ENCODE measurements at regions not wholly inside any gene's neighbourhood (a gene's known extent, or its start where the extent isn't known, plus 50 kb on each side); places are given as distances from the start of the nearest gene placed in this dataset.
"Not testable (repeated sequence)": the region's sequence is repeated elsewhere in the genome, so short reads cannot be mapped to it uniquely, and the experiment has no call there.

DNA sequence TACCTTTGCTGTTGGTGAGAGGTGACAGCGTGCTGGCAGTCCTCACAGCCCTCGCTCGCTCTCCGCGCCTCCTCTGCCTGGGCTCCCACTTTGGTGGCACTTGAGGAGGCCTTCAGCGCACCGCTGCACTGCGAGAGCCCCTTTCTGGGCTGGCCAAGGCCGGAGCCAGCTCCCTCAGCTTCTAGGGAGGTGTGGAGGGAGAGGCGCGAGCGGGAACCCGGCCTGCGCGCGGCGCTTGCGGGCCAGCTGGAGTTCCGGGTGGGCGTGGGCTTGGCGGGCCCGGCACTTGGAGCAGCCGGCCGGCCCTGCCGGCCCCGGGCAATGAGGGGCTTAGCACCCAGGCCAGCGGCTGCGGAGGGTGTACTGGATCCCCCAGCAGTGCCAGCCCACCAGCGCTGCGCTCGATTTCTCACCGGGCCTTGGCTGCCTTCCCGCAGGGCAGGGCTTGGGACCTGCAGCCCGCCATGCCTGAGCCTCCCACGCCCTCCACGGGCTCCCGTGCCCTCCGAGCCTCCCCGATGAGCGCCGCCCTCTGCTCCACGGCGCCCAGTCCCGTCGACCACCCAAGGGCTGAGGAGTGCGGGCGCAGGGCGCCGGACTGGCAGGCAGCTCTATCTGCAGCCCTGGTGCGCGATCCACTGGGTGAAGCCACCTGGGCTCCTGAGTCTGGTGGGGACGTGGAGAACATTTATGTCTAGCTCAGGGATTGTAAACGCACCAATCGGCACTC is 700.3 kb downstream of the CDH18 start:
- not testable (repeated sequence) for DNase-seq

DNA sequence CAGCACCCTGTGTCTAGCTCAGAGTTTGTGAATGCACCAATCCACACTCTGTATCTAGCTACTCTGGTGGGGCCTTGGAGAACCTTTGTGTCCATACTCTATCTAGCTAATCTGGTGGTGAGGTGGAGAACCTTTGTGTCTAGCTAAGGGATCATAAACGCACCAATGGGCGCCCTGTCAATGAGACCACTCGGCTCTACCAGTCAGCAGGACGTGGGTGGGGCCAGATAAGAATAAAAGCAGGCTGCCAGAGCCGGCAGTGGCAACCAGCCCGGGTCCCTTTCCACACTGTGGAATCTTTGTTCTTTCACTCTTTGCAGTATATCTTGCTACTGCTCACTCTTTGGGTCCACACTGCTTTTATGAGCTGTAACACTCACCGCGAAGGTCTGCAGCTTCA is 699.7 kb downstream of the CDH18 start:
- DNase-seq = not testable (repeated sequence)

DNA sequence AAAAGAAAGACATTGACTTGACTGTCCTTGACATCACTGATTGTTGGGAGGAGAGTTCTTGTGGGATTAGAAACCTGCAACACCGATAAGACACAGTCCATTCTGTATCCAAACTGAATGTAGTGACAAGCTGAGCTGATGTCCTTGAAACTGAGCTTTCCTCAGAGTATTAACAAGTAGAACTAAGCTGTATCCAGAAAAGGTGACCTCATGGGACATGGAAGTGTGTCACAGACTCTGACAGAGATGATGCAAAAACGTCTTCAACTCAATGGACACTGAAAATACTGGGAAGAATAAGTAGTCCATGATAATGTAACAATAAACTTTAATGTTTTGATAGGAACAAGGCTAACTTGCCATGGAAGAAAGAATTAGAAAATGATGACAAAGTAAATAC is 690.1 kb downstream of the CDH18 start:
- no peak for DNase-seq

DNA sequence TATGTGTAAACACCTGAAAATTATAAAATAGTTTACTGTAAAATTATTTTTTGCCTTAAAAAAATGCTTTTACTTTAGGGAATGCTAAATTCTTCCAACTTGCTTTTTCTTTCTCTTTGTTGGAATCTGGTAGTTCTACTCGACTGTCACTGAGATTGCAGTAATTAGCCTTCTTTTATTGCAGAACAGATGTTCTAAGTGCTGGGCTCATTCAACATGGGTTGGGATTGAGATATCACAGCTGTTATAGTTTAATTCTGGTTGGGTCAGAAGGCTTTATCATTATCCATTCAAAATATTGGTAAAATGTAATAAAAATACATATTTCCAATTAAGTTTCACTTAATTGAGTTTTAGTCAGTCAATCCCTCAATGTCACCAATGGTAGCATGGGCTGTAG is 686.7 kb downstream of the CDH18 start:
- no peak for DNase-seq

DNA sequence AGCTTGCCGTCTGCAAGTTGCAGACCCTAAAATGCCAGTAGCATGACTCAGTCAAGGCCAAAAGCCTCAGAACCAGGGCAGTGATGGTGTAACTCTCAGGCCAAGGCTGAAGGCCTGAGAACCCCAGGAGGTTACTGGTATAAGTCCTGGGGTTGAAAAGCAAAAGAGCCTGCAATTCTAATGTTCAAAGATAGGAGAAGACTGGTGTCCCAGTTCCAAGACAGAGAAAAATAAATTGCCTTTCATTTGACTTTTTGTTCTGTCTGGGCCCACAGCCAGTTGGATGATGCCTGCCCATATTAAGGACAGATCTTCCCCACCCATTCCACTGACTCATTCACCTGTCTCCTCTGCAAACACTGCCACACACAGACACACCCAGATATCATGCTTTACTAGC is 673.2 kb downstream of the CDH18 start:
- no peak for DNase-seq

- no peak for DNase-seq
These were observed 668.7 kb downstream of the CDH18 start for GRCh38 chr5:19319252-19319651.

DNA sequence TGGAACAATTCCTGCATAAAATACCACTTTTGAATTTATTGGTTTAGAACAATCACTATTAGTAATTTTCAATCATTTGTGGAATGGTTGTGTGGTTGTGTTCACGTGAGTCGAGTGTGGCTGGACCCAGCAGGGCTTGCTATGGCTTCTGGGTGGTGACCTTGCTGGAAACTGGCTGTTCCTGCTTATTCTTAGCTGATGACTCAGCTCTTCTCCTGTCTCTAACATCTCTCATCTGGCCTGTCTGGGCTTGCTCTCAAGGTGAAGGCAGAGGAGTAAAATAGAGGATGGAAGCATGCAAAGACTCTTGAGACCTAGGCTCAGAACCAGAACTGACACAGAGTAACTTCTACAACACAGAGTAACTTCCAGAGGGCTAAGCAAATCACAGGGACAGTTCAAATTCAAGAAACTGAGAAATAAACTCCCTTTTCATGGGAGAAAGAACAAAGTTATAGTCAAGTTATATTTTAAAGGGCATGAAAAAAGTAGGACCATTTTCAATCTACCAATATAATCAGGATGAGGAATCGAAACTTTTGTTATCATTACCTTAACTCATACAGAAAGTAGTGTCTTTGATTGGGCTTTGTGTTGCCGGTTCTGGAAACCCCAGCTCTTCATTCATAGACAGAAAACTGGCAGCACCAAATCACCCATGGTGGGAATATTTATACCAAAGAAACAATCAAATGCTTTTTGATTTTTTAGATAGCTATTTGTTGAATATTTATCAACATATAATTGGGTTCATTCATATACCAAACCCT is 665.1 kb downstream of the CDH18 start:
- DNase-seq = no peak

DNA sequence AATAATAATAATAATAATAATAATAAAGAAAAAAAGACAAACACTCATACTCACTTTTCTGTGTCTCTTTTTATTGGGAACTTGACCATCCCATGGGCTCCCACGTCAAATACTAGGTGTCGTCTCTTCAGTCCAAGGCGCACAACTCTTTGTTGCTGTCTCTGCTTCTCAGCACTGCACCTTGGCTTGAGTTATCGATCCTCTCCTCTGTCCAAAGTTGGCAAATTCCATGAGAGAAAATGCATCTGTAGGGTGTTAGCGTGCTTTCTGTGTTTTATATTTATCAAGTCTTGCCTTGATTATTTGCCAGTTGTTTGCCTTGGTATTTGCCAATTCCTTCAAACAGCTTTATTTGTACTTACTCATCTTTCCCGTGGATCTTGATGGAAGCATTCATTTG is 653.7 kb downstream of the CDH18 start:
- DNase-seq = no peak

DNA sequence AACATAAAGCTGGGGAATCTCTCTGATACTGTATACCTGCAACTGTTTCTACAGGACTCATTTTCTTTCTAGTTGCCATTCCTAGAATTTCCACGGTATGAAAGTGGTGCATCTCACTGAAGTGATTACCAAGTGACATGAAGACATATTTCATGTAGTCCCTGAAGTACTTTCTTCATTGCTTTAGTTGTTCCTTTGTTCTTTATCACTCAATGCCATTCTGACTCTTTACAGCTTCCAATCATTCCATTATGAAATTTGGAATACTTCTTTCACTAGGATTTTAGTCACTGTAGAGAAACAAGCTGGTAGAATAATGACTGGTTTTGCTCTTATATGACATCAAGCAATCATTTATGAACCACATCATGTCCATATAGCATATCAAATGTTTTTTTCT is 645.1 kb downstream of the CDH18 start:
- DNase-seq = no peak

DNA sequence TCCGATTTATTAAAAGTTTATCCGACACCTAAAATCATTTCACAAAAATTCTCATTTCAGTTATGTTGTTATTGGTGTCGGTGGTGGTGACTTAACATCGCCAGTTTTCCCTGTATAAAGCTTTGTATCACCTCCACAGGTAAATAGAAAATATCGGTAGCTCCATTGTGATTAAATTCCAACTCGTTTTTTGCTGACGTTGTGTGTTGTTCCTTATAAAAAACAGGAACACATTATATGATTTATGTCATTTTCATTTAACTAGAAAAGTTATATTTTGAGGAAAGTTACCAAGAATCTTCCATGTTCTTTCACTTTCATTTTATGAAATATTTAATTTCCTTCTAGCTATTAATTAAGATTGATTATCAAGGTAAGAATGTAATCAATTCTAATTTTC is 635.9 kb downstream of the CDH18 start:
- no peak for DNase-seq

GRCh38 chr5:19369048-19369447 is 619.0 kb downstream of the CDH18 start:
- no peak for DNase-seq

DNA sequence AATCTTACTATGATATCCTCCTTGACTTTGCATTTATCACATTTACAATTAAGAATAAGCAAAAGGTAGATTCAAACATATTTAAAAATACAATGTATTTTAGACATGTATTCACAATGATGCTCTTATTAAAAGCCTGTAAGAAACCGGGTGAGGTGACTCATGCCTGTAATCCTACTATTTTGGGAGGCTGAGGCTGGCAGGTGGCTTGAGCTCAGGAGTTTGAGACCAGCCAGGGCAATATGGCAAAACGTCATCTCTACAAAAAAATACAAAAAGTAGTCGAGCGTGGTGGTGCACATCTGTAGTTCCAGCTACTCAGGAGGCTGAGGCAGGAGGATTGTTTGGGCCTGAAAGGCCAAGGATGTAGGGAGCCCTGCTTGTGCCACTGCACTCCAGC is 618.4 kb downstream of the CDH18 start:
- DNase-seq = no peak

DNA sequence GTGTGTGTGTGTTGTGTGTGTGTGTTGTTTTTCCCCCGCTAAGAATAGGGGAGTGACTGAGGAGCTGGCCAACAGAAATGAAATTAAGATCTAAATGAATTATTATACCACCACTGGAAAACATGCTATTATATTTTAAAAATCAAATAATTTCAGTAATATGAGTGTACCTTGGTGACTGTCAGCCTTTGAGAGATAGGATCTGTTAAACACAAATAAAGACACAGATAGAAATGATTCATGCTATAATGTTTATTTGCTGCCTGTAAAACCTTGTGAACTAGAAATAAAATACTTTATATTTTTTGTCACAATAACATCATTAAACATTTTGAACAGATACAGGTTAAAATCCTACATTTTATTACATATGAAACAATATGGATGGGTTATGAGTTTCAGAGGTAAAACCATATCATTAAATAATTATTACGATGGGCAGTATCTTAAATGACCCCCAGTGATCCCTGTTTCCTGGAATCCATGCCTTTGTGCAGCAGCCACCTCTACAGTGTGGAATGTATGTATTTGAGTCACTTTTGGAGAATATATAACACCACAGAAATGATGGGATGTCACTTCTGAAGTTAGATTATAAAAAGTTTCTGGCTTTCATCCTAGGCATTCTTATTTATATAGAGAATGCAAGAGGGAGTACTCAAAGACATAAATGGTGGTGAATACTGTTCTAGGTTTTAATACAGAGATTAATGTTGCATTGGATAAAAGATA is 617.2 kb downstream of the CDH18 start:
- DNase-seq = no peak

- DNase-seq = no peak
These were observed 599.6 kb downstream of the CDH18 start for GRCh38 chr5:19388391-19388790.

GRCh38 chr5:19401032-19401431 is 587.0 kb downstream of the CDH18 start:
- DNase-seq = no peak

DNA sequence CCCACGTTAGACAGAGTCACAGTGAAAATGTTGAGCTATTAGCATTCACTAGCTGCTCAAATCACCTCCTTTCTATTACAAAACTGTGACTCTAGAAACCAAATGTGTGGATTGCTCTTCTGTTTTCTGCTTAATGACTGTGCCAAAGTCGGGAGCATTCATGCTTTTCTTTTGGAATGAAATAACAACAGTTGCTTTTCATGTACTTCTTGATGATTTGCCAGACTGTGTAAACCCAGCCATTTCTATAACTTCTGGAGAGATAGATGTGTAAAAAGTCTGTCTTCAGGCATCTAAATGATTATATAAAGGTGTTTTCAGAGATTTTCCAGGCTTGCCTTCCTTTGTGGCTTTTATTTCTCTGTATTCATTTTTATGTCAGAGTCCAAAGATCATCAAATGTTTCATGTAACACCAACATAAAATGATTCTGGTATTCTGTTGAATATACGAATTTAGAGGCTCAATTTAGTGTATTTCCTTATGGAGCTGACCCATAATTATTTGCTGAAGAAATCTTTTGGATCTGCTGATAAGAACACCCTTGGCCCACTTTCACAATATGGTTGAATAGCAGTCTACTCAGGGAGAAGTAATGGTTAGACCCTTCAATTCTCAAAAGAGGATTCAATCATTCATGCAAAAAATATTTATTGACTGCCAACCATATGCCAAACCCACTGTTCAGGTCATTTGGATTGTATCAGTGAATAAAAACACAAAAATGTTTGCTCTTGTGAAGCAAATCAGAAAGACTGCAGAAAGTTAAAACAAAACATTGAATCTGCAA is 581.2 kb downstream of the CDH18 start:
- DNase-seq = no peak

DNA sequence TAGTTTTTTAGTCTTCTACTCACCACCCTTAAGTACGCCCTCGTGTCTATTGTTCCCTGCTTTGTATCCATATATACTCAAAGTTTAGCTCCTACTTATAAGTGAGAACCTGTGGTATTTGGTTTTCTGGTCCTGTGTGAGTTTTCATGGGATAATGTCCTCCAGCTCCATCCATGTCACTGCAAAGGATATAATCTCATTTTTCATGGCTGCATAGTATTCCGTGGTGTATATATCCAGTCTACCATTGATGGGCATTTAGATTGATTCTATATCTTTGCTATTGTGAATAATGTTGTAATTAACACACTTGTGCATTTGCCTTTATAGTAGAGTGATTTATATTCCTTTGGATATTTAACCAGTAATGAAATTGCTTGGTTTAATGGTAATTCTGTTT is 579.9 kb downstream of the CDH18 start:
- DNase-seq = no peak

DNA sequence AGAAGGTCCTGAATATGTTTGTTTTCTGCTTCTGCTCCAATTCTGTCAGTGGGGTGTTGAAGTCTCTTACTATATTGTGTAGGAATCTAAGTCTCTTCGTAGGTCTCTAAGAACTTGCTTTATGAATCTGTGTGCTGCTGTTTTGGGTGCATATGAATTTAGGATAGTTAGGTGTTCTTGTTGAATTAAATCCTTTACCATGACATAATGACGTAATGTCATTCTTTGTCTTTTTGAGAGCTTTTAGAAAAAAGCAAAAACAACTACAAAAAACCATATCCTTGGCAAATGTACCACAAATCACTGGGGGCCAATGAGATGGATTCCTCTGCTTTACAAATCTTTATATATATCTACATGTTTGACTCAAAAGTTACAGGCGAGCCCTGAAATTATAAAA is 576.1 kb downstream of the CDH18 start:
- DNase-seq = no peak

Data from NCI-H510A (cell line).